ENCODE measurements at regions not wholly inside any gene's neighbourhood (a gene's known extent, or its start where the extent isn't known, plus 50 kb on each side); places are given as distances from the start of the nearest gene placed in this dataset.

DNA sequence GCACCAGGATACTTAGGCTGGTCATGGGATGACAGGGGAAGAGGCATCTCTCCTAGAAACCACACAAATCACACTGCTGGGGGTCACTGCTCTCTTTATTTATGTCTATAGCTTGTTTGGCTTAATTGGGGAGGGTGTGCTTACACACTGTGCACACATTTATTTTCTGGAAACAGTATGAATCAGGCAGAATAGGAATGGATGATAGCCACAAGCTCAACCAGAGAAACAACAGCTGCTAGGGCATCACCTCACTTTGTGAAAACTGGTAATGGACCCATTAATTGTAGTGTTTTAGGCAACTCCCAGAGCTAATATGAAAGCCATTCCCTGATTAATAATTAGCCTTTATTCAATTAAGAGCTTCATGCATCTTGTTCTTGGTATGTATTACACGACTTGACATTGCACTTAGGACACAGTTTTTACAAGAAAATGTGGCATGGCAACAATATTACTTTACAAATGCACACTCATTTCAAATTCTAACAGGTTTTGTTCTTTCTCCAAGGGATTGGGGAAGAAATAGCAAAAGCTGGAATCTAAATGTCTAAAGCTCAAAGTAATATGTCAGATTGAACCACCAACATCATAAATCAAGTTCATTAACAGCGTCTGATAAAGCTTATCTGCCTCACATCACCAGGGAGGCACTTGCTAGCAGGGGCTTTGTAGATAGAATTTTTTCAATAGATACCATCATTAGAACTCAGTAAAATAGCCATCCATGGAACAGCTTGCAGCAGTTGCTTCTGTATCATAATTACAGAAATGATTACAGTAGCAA is 361.9 kb upstream of the FSHR start:
- Histone ChIP-seq H3K36me3 (no peaks in the 10 kb centered on the region), H3K27me3 (no peaks in the 10 kb centered on the region), H3K27ac (no peak overlapping the region), H3K4me1 (no peaks in the 10 kb centered on the region), H3K4me3 (no peak overlapping the region), H3K9me3 (no peaks in the 10 kb centered on the region)
- WGBS, 2 donors (ENCODE audit: low coverage in 1 of 2), result 21 to 48% methylated on average over 2 of the region's 2 CpGs
- TF ChIP-seq, protein P1, sequence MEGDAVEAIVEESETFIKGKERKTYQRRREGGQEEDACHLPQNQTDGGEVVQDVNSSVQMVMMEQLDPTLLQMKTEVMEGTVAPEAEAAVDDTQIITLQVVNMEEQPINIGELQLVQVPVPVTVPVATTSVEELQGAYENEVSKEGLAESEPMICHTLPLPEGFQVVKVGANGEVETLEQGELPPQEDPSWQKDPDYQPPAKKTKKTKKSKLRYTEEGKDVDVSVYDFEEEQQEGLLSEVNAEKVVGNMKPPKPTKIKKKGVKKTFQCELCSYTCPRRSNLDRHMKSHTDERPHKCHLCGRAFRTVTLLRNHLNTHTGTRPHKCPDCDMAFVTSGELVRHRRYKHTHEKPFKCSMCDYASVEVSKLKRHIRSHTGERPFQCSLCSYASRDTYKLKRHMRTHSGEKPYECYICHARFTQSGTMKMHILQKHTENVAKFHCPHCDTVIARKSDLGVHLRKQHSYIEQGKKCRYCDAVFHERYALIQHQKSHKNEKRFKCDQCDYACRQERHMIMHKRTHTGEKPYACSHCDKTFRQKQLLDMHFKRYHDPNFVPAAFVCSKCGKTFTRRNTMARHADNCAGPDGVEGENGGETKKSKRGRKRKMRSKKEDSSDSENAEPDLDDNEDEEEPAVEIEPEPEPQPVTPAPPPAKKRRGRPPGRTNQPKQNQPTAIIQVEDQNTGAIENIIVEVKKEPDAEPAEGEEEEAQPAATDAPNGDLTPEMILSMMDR (IDR thresholded peaks at IDR 0.05), result no peak
- TF ChIP-seq EP300 (IDR thresholded peaks at IDR 0.05; ENCODE audit: low read depth) (no peak), POLR2AphosphoS5 (IDR thresholded peaks at IDR 0.05) (no peak), POLR2A (IDR thresholded peaks at IDR 0.05) (no peak)
- no peak for DNase-seq
- intact Hi-C loops (cut with DNase I; ENCODE audit: low total_unique reads), result loop anchor here (5.0 kb wide), 1 partner anchor 164 kb away; no protein-coding TSS in a partner anchor
- in situ Hi-C loops (cut with MboI; ENCODE audit: low pct_ligation_motif_present in 1 of 4, low pct_unique_long_range_greater_than_20kb in 1 of 4, low sequenced_read_pairs in 3 of 4), result no loop called here

DNA sequence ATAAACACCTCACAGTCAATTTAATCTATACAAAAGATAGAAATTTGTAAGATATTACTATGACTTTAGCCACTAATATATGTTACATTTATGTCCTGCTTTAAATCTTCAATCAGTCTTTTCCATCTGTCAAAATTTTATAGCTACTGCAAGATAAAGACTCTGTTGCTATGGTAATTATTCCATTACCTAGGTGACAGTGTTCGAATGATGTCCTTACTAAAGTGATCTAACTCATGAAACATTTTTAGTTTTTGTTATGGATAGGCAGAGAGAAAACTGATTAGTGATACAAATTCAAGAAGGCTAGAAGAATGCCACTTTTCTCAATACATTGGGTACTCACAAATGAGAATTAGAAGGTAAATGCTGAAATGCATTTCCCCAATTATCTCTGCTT is 359.9 kb upstream of the FSHR start:
- H3K27ac ChIP-seq, result no peak overlapping the region
- H3K36me3 ChIP-seq, result no peaks in the 10 kb centered on the region
- H3K4me1 ChIP-seq, result no peaks in the 10 kb centered on the region
- in situ Hi-C loops (cut with MboI; ENCODE audit: low pct_ligation_motif_present in 1 of 4, low pct_unique_long_range_greater_than_20kb in 1 of 4, low sequenced_read_pairs in 3 of 4) (no loop called here), intact Hi-C loops (cut with DNase I; ENCODE audit: low total_unique reads) (no loop called here)
- H3K27me3 ChIP-seq, result no peaks in the 10 kb centered on the region
- TF ChIP-seq POLR2A (IDR thresholded peaks at IDR 0.05) (no peak), POLR2AphosphoS5 (IDR thresholded peaks at IDR 0.05) (no peak), EP300 (IDR thresholded peaks at IDR 0.05; ENCODE audit: low read depth) (no peak)
- TF ChIP-seq, protein P1 (IDR thresholded peaks at IDR 0.05), result no peak
- no peaks in the 10 kb centered on the region for H3K9me3 ChIP-seq
- no peak overlapping the region for H3K4me3 ChIP-seq
- no peak for DNase-seq
- 43 to 69% methylated on average over 1 of the region's 1 CpG for WGBS, 2 donors (ENCODE audit: low coverage in 1 of 2)

DNA sequence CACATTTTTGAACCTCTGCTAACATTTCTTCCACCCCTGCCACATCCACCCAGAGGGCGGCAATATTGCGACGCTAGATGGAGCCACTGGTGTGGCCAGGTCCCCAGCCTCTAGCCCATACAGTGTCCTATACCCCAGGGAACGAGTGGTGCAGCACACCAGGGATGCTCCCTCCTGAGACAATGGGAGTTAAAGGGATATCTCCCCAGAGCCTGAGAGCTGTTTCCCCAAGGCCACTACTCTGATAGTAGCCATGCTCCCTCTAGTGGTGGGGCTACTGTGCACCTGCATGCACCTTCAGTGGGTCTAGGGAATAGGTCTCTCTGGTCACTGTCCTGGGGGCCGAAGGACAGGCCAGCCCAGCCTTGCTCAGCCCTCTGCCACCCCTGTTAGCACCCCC is 336.4 kb upstream of the FSHR start:
- no peak overlapping the region for H3K27ac ChIP-seq
- H3K27me3 ChIP-seq, result no peaks in the 10 kb centered on the region
- no peak overlapping the region for H3K4me3 ChIP-seq
- no peaks in the 10 kb centered on the region for H3K36me3 ChIP-seq
- TF ChIP-seq POLR2AphosphoS5 (IDR thresholded peaks at IDR 0.05) (no peak), EP300 (IDR thresholded peaks at IDR 0.05; ENCODE audit: low read depth) (no peak), POLR2A (IDR thresholded peaks at IDR 0.05) (no peak)
- TF ChIP-seq, protein P1 (IDR thresholded peaks at IDR 0.05), result peak; percentile 28 to 55 (median 46)
- DNase-seq, result peak; percentile 50
- WGBS, 2 donors (ENCODE audit: low coverage in 1 of 2), result 48% methylated on average over 5 of the region's 5 CpGs; no CpG with 5 or more reads in 1 of the 2 donors
- intact Hi-C loops (cut with DNase I; ENCODE audit: low total_unique reads), result loop anchor here (1.0 kb wide), 1 partner anchor 24 kb away; no protein-coding TSS in a partner anchor
- in situ Hi-C loops (cut with MboI; ENCODE audit: low pct_ligation_motif_present in 1 of 4, low pct_unique_long_range_greater_than_20kb in 1 of 4, low sequenced_read_pairs in 3 of 4), result no loop called here
- H3K4me1 ChIP-seq, result no peaks in the 10 kb centered on the region
- no peaks in the 10 kb centered on the region for H3K9me3 ChIP-seq

DNA sequence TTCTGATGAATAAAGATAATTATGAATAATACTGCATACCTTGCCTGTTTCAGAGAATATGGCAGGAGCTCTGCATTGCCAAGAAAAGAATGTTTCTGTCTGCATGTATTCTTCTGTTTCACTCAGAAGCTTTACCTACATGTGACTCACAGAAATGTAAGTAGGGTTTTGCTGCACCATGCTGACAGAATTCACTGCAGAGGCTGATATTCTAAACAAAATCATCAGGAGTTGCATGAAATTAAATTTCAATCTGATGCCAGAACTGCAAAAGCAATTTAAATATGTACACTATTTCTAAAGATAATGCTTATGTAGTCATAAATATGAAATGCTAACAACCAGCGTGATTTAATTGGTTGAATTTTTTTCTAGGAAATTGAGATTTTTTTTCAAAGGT is 332.8 kb upstream of the FSHR start:
- Histone ChIP-seq H3K4me3 (no peak overlapping the region), H3K27ac (no peak overlapping the region), H3K4me1 (no peaks in the 10 kb centered on the region), H3K9me3 (no peaks in the 10 kb centered on the region), H3K27me3 (no peaks in the 10 kb centered on the region), H3K36me3 (no peaks in the 10 kb centered on the region)
- intact Hi-C loops (cut with DNase I; ENCODE audit: low total_unique reads) (loop anchor here (2.0 kb wide), 1 partner anchor 26 kb away; no protein-coding TSS in a partner anchor), in situ Hi-C loops (cut with MboI; ENCODE audit: low pct_ligation_motif_present in 1 of 4, low pct_unique_long_range_greater_than_20kb in 1 of 4, low sequenced_read_pairs in 3 of 4) (no loop called here)
- no peak for TF ChIP-seq POLR2AphosphoS5 (IDR thresholded peaks at IDR 0.05)
- TF ChIP-seq EP300 (IDR thresholded peaks at IDR 0.05; ENCODE audit: low read depth), result no peak
- 77 to 79% methylated on average over 1 of the region's 1 CpG for WGBS, 2 donors (ENCODE audit: low coverage in 1 of 2)
- no peak for DNase-seq

Data from transverse colon (tissue), 4 donors.